Transverse colon (tissue), 3 donors: ENCODE measurements at regions not wholly inside any gene's neighbourhood (a gene's known extent, or its start where the extent isn't known, plus 50 kb on each side); places are given as distances from the start of the nearest gene placed in this dataset.

Experiments
- CTCF ChIP-seq, 5 experiments: fragments of 200-600 bp in 3 of 5; fragments of 450-650 bp in 2 of 5; sonication (generic) in 3 of 5; IDR thresholded peaks; 1 replicate in 2 of 5; 2 replicates in 3 of 5; pipeline ENCODE4 v1.5.1; 2016 to 2017; ENCODE audit warnings: antibody characterized with exemption in 5 of 5, inconsistent platforms in 3 of 5, mild to moderate bottlenecking in 2 of 5, moderate library complexity in 1 of 5
- EP300 ChIP-seq: sonication (generic); formaldehyde crosslinking; IDR thresholded peaks from one replicate; pipeline ENCODE4 v1.6.1; 2017; ENCODE audit warnings: antibody characterized with exemption, low read depth

GRCh38 chr10:111954386-111954785, 229.2 kb downstream of the GPAM start:
- TF ChIP-seq EP300: no peak
- TF ChIP-seq CTCF (IDR thresholded peaks at IDR 0.05): no peak
